ENCODE measurements at regions not wholly inside any gene's neighbourhood (a gene's known extent, or its start where the extent isn't known, plus 50 kb on each side); places are given as distances from the start of the nearest gene placed in this dataset.

DNA sequence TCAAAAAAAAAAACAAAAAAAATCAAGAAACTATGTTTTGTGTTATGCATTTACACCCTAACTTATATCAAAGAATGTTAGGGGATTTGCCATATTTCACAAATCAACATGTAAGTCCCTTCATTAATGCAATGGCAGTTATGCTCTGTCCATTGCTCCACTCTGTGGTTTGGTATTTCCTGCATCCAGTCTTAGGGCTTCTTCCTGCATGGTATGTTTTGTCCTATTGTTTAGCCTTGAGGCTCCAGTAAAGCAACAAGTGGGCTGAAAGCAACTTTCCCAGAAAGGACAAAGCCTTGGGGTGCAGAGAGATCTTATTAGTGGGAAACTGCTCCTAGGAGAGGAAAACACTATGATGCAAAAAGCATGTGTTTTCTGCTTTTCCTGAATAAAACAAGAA, 474.1 kb downstream of the IRS1 start:
- Mint-ChIP-seq H3K27me3 (ENCODE audit: low read depth) (peaks cover 7% of the 10 kb centered on the region), H3K9me3 (no peaks in the 10 kb centered on the region), H3K36me3 (ENCODE audit: insufficient read depth) (no peaks in the 10 kb centered on the region), H3K4me3 (no peak overlapping the region), H3K4me1 (ENCODE audit: low read depth) (no peaks in the 10 kb centered on the region)
- ATAC-seq (no peak), DNase-seq (no peak)

GRCh38 chr2:226320076-226320948, 479.3 kb downstream of the IRS1 start:
- Mint-ChIP-seq H3K4me1 (ENCODE audit: low read depth) (no peaks in the 10 kb centered on the region), H3K27me3 (ENCODE audit: low read depth) (peaks cover 2% of the 10 kb centered on the region), H3K4me3 (no peak overlapping the region), H3K9me3 (no peaks in the 10 kb centered on the region), H3K36me3 (ENCODE audit: insufficient read depth) (no peaks in the 10 kb centered on the region)
- ATAC-seq (no peak), DNase-seq (no peak)

- Mint-ChIP-seq H3K4me3 (no peak overlapping the region), H3K9me3 (no peaks in the 10 kb centered on the region), H3K4me1 (ENCODE audit: low read depth) (no peaks in the 10 kb centered on the region), H3K36me3 (ENCODE audit: insufficient read depth) (no peaks in the 10 kb centered on the region), H3K27me3 (ENCODE audit: low read depth) (peaks cover 3% of the 10 kb centered on the region)
- ATAC-seq = no peak
- DNase-seq = no peak
Observed at GRCh38 chr2:226317970-226318369, 481.6 kb downstream of the IRS1 start.

DNA sequence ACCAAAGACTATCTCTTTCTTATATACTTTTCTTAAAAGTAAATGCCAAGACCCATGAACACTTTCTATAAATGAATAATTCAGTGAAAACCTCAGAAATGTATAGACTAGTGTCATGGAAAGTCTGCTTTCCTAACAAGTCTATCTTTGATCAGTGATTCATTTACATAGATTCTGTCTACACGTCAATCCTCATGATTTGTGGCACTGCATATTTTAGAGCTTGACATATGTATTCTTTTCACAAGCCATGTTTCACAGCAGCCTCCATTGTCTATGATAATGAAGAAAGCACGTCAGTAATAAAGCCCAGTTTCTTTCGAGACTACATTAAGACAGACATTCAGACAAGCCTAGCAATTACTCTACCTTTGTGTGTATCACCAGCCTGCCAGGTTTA, 486.6 kb downstream of the IRS1 start:
- no peak for DNase-seq
- Mint-ChIP-seq H3K9me3 (no peaks in the 10 kb centered on the region), H3K4me3 (no peak overlapping the region), H3K27me3 (ENCODE audit: low read depth) (peaks cover 2% of the 10 kb centered on the region), H3K36me3 (ENCODE audit: insufficient read depth) (no peaks in the 10 kb centered on the region), H3K4me1 (ENCODE audit: low read depth) (no peaks in the 10 kb centered on the region)
- no peak for ATAC-seq

- Mint-ChIP-seq H3K36me3 (ENCODE audit: insufficient read depth) (no peaks in the 10 kb centered on the region), H3K4me1 (ENCODE audit: low read depth) (no peaks in the 10 kb centered on the region), H3K9me3 (no peaks in the 10 kb centered on the region), H3K27me3 (ENCODE audit: low read depth) (peaks cover 2% of the 10 kb centered on the region), H3K4me3 (no peak overlapping the region)
- ATAC-seq = no peak
- DNase-seq = no peak
Observed at GRCh38 chr2:226312155-226312554, 487.5 kb downstream of the IRS1 start.

DNA sequence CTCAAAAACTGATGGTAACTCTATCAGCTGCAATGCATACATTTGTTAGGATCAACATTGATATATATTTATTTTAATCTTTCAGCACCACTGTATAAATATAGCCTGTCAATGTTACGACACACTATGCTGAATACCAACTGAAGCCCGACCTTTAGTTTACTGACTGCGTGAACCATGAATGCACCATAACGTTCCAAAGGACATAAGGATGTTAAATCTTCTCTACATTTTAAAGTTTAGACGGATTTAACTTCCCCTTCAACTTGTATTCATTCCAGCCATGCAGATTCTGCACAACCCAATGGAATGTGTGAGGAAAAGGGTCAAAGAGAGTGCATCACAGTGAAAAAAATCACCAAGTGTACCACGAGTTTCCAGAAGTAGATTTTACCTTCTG, 489.5 kb downstream of the IRS1 start:
- no peak for DNase-seq
- no peaks in the 10 kb centered on the region for H3K36me3 Mint-ChIP-seq (ENCODE audit: insufficient read depth)
- ATAC-seq = no peak
- H3K27me3 Mint-ChIP-seq (ENCODE audit: low read depth) = peaks cover 2% of the 10 kb centered on the region
- no peak overlapping the region for H3K4me3 Mint-ChIP-seq
- no peaks in the 10 kb centered on the region for H3K4me1 Mint-ChIP-seq (ENCODE audit: low read depth)
- H3K9me3 Mint-ChIP-seq = no peaks in the 10 kb centered on the region

DNA sequence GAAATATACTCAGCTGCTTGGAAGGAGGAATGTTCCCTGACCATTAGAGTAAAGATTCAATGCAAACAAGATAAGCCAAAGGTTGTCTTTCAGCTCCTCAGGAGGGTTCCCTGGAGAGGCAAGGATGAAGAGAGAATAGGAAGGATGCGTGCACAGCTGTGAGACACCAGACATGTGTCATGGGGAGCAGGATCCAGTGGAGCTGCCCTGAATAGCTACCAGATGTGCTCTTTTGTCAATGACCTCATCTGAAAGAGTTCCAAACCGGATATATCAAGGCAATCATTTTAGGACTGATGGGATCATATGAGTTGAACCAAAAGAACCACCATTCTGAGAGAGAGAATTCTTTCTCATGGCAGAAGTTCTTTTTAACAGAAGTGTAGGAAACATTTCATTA, 490.6 kb downstream of the IRS1 start:
- no peaks in the 10 kb centered on the region for H3K4me1 Mint-ChIP-seq (ENCODE audit: low read depth)
- no peak for ATAC-seq
- DNase-seq = no peak
- no peak overlapping the region for H3K4me3 Mint-ChIP-seq
- H3K9me3 Mint-ChIP-seq = no peaks in the 10 kb centered on the region
- no peaks in the 10 kb centered on the region for H3K36me3 Mint-ChIP-seq (ENCODE audit: insufficient read depth)
- H3K27me3 Mint-ChIP-seq (ENCODE audit: low read depth) = peaks cover 6% of the 10 kb centered on the region

DNA sequence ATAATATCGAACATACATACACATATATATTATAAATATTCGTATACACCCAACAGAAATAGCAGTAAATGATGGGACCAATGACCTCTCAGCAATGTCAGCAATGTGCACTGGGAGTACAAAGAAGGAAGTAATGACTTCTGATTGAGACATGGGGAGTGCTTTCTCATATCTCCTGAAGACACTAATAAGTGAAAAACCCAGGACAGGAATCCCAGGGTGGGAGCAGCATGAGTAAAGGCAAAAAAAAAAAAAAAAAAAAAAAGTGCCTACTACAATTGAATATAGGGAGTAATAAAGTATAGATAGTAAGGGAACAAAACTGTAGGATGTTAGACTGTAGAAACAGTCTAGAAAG, 491.3 kb downstream of the IRS1 start:
- peaks cover 5% of the 10 kb centered on the region for H3K27me3 Mint-ChIP-seq (ENCODE audit: low read depth)
- no peak overlapping the region for H3K4me3 Mint-ChIP-seq
- H3K36me3 Mint-ChIP-seq (ENCODE audit: insufficient read depth) = no peaks in the 10 kb centered on the region
- no peak for DNase-seq
- ATAC-seq = no peak
- no peaks in the 10 kb centered on the region for H3K4me1 Mint-ChIP-seq (ENCODE audit: low read depth)
- H3K9me3 Mint-ChIP-seq = no peaks in the 10 kb centered on the region

- no peak for DNase-seq
- ATAC-seq = no peak
- no peaks in the 10 kb centered on the region for H3K36me3 Mint-ChIP-seq (ENCODE audit: insufficient read depth)
- no peaks in the 10 kb centered on the region for H3K4me1 Mint-ChIP-seq (ENCODE audit: low read depth)
- peaks cover 4% of the 10 kb centered on the region for H3K27me3 Mint-ChIP-seq (ENCODE audit: low read depth)
- H3K9me3 Mint-ChIP-seq = no peaks in the 10 kb centered on the region
- H3K4me3 Mint-ChIP-seq = no peak overlapping the region
Observed at GRCh38 chr2:226307487-226308322, 491.9 kb downstream of the IRS1 start.

DNA sequence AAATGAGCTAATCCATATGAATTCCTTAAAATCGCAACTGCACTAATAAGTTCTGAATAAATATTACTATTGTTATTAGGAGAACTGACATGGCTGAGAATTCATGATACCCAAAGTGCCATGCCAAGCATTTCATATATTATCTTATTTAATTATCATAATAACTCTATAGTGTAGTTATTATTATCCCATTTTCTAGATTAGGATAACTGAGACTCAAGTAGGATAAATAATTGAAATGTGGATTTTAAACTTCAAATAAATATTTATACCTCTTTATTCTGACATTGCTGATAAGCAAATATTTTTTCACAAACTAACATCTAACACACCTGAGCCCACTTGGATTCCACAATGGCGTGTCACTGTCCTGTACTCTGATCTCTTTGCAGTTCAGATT, 492.7 kb downstream of the IRS1 start:
- ATAC-seq (no peak), DNase-seq (no peak)
- H3K36me3 Mint-ChIP-seq (ENCODE audit: insufficient read depth) = no peaks in the 10 kb centered on the region
- peaks cover 4% of the 10 kb centered on the region for H3K27me3 Mint-ChIP-seq (ENCODE audit: low read depth)
- no peak overlapping the region for H3K4me3 Mint-ChIP-seq
- no peaks in the 10 kb centered on the region for H3K9me3 Mint-ChIP-seq
- no peaks in the 10 kb centered on the region for H3K4me1 Mint-ChIP-seq (ENCODE audit: low read depth)

- Mint-ChIP-seq H3K9me3 (no peaks in the 10 kb centered on the region), H3K4me3 (no peak overlapping the region), H3K27me3 (ENCODE audit: low read depth) (peaks cover 4% of the 10 kb centered on the region), H3K4me1 (ENCODE audit: low read depth) (no peaks in the 10 kb centered on the region), H3K36me3 (ENCODE audit: insufficient read depth) (no peaks in the 10 kb centered on the region)
- DNase-seq (no peak), ATAC-seq (no peak)
Observed at GRCh38 chr2:226304308-226304707, 495.3 kb downstream of the IRS1 start.

GRCh38 chr2:226303707-226304106, 495.9 kb downstream of the IRS1 start:
- peaks cover 5% of the 10 kb centered on the region for H3K27me3 Mint-ChIP-seq (ENCODE audit: low read depth)
- ATAC-seq = no peak

DNA sequence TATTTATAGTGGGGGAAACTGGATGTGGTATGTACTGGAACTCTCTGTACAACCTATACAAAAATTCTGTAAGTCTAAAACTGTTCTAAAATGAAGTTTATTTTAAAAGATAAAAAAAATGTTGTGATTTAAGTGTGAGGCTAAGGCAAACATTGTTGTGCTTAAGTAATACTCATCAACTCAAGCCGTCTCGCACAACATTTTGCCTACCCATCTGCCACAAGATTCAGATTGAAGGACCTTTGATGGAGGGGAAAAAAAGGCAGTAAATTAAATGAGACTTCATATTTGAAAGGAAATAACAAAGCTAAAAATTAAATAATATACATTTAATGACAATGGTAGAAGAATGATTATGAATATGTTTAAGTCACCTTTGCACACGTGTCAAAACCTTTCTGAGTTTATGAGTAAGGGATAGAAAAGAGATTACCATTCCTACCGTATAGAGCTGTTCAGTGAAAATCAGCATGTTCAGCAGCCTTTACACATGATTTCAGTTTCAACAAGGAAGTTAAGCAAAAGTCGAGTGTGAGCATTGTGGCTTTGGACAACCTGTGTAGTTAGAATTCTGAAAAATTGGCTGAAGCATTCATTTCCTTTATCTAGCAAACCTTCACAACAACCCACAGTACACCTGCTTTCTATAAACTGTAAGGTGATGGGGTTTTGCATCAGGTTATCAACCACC, 499.3 kb downstream of the IRS1 start:
- no peaks in the 10 kb centered on the region for H3K9me3 Mint-ChIP-seq
- DNase-seq = no peak
- no peaks in the 10 kb centered on the region for H3K36me3 Mint-ChIP-seq (ENCODE audit: insufficient read depth)
- no peak for ATAC-seq
- H3K4me3 Mint-ChIP-seq = no peak overlapping the region
- no peaks in the 10 kb centered on the region for H3K4me1 Mint-ChIP-seq (ENCODE audit: low read depth)
- H3K27me3 Mint-ChIP-seq (ENCODE audit: low read depth) = peaks cover 6% of the 10 kb centered on the region

More at GRCh38 chr2:226303707-226304106, 495.9 kb downstream of the IRS1 start:
- H3K4me1 Mint-ChIP-seq (ENCODE audit: low read depth) = no peaks in the 10 kb centered on the region
- no peak for DNase-seq
- H3K36me3 Mint-ChIP-seq (ENCODE audit: insufficient read depth) = no peaks in the 10 kb centered on the region
- H3K9me3 Mint-ChIP-seq = no peaks in the 10 kb centered on the region
- no peak overlapping the region for H3K4me3 Mint-ChIP-seq

DNA sequence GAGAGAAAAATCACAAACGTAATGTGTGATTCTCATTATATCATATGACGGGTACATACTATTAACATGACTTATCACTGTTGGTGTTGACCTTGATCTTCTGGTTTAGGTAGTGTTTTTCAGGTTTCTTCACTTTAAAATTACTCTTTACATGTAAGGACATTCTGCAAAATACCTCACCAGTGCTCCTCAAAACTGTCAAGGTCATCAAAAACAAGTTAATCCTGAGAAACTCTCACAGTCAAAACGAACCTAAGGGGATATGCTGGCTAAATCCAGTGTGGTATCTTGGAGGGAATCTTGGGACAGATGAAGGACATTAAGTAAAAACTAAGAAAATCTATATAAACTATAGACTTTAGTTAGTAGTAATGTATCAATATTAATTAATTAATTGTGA, 499.8 kb downstream of the IRS1 start:
- ATAC-seq (no peak), DNase-seq (no peak)
- H3K4me3 Mint-ChIP-seq = no peak overlapping the region
- H3K27me3 Mint-ChIP-seq (ENCODE audit: low read depth) = peaks cover 6% of the 10 kb centered on the region
- H3K36me3 Mint-ChIP-seq (ENCODE audit: insufficient read depth) = no peaks in the 10 kb centered on the region
- no peaks in the 10 kb centered on the region for H3K9me3 Mint-ChIP-seq
- H3K4me1 Mint-ChIP-seq (ENCODE audit: low read depth) = no peaks in the 10 kb centered on the region
